Hepatocyte (in vitro differentiated cells): ENCODE measurements at regions not wholly inside any gene's neighbourhood (a gene's known extent, or its start where the extent isn't known, plus 50 kb on each side); places are given as distances from the start of the nearest gene placed in this dataset.

Experiments used
- CTCF ChIP-seq: fragments of 200-600 bp; sonication (generic); IDR thresholded peaks from 2 replicates; pipeline ENCODE4 v1.5.1; 2016; ENCODE audit warnings: antibody characterized with exemption, mild to moderate bottlenecking; ENCODE audit not compliant: poor library complexity
- EZH2phosphoT487 ChIP-seq: fragments of 200-600 bp; sonication (generic); IDR thresholded peaks from one replicate; pipeline ENCODE4 v1.6.1; 2018; ENCODE audit warnings: antibody characterized with exemption, mild to moderate bottlenecking, low read depth, moderate library complexity; ENCODE audit not compliant: unreplicated experiment, severe bottlenecking

- no peak for TF ChIP-seq CTCF
- TF ChIP-seq EZH2phosphoT487 = no peak
Measured at GRCh38 chr15:94930960-94931359, 699.6 kb downstream of the MCTP2 start.
